HG02870 (cell line): ENCODE measurements at regions not wholly inside any gene's neighbourhood (a gene's known extent, or its start where the extent isn't known, plus 50 kb on each side); places are given as distances from the start of the nearest gene placed in this dataset.
A peak's percentile ranks its signal among the peaks of the same experiment; 100 is the strongest.
"Not testable (repeated sequence)": the region's sequence is repeated elsewhere in the genome, so short reads cannot be mapped to it uniquely, and the experiment has no call there.

Experiments used
- ATAC-seq: cut with Tn5 transposase; IDR thresholded peaks from one replicate; pipeline ENCODE4 v1.9.1; 2021; ENCODE audit warnings: mild to moderate bottlenecking, moderate library complexity; ENCODE audit not compliant: unreplicated experiment

DNA sequence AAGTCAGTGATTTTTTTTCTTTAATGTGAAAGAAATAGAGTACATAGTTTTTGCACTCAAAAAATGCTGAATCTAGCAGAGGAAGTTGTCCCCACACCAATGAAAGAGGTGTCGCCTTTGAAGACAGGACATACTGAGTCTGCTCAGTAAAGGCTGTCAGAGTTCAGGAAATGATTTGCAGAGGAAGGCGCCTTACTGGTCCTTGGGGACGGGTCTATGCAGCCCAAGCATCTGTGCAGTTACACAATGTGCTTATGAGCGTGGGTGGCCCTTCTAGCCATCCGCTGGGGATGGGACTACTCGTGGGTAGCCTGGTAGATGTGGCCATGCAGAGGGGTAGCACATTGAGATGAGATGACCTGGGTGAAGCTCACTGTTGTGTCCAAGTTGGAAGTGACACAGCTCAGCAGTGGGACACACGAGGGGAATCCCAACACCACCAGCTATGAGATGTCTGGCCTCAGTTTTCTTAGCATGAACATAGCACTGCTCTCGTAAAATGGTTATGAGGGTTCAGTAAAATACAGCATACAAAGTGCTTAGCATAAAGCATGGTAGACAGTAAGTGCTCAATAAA, 116.5 kb upstream of the RBPJ start:
- no peak for ATAC-seq

DNA sequence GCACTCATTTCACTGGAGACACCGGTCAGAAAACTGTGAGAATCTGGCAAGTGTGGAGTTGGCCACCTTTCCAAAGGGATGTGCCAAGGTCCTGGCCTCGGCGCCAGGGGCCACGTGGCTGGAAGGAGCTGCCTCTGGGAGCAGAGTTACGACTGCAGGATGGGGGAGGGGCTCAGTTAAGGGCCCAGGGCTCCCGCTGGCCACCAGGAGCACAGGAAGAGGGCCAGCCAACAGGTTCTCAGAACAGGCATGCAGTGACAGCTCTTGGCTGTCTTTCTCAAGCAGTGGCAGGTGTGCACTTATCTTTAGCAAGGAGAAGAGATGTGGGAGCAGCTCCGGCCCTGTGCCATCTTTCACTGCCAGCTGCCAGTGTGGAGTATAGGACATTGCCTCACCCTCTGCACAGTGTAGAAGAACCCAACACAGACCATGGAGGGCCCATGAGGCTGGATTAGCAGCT, 115.9 kb upstream of the RBPJ start:
- no peak for ATAC-seq

DNA sequence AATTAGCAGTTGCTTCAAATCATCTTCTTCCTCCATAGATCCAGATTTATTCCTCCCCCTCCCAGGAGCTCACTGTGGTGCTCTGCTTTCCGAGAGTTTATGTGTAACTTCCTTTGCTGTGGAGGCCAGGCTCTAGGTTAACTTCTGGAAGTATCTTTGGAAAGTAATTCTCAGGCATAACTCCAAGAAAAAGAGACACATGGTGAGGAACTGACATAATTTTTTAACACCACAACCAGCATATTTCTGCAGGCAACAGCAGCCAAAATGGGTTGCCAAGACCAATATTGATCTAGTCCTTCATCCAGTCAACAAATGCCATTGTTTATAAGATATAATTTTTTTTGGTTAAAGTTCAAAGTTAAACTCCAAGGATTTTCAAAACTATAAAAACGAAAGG, 114.5 kb upstream of the RBPJ start:
- no peak for ATAC-seq

DNA sequence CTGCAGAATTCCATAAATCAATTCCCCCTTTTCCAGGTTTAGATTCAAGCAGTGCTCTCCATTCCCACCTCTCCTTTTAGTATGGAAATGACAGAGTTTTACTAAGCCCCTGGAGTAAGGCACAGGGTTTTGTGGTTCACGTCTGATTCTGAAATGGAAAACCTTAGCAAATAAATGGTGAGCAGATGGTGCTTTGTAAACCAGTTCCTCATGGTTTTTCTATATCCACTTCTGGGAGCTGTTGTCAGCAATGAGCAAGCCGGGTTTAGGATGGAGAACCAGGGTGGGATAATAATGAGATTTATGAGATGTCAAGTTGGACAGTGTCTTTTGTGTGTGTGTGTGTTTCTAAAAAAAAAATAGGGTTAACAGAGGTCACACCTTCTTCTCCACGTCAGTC, 113.8 kb upstream of the RBPJ start:
- ATAC-seq = no peak

DNA sequence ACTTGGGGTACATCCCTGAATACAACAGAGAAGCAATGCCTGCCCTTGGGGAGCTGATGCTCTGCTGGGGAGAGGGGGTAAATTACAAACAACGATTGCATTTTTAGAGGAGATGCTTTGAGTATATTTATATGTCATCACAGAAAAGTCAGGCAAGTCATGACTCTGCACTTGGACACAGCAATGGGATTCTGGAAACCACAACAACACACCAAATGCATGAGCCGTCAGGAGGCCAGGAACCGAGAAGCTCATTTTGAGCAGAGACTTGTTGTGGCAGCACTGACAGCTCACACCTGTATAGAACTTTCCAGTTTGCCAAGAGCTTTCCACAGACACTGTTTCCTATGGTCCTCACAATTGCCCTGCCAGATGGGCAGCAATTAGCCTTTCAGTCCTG, 113.2 kb upstream of the RBPJ start:
- no peak for ATAC-seq

DNA sequence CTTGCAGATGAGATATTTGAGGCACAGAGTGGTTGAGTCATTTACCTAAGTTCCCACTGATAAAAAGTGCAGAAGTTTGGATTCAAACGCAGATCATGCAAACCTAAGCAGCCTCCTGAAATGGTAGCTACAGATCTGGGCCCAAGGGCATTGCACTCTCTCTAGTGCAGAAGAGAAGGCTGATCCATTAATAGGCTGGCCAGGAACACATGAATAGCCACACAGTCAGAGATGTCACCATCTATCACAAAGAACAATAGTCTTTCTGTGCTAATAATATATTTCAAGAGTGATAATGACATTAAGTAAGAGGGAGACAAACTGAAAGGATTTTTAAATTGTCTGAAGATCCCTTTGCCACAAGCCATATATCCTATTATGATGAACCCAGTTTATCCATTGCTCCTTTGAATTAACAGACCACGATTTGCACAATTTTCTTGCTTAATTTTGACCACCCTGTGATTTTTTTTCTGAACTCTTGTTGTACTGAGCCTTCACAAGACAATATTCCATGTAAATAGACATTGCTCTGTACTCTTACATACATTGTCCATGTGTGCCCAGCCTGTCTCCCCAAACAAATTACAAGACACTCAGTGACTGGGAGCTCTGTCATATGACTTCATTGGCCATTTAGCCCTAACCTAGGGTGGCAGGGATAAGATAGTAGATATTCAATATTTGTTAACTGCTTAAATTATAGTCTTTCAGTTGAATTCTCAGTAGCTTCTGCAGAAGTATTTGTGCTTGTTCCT, 112.4 kb upstream of the RBPJ start:
- no peak for ATAC-seq

DNA sequence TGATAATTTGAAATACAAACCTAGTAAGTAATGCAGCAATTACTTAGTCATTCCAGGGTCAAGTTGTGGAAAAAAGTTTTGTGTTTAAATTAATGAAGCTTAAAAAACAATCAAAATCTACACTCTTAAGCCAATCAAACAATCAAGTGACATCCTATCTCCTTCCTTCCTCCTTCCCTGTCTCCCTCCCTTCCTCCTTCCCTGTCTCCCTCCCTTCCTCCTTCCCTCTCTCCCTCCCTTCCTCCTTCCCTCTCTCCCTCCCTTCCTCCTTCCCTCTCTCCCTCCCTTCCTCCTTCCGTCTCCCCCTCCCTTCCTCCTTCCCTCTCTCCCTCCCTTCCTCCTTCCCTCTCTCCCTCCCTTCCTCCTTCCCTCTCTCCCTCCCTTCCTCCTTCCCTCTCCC, 111.4 kb upstream of the RBPJ start:
- not testable (repeated sequence) for ATAC-seq

DNA sequence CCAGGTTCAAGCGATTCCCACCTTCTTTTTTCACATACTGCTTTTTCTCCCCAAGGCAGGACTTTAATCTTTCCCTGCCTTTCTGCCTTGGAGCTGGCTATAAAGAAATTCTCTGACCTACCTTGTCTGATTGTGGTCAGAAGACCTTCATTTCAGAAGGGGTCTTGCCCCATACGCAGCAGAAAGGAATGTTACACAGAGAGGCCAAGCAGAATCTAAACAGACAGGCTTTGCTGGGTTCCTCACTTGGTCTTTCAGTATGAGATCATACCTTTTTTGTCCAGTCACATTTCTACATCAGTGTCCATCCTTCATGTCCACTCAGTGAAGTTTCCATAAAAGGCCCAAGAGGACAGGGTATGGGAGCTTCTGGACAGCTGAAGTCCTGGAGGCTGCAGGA, 108.3 kb upstream of the RBPJ start:
- no peak for ATAC-seq

DNA sequence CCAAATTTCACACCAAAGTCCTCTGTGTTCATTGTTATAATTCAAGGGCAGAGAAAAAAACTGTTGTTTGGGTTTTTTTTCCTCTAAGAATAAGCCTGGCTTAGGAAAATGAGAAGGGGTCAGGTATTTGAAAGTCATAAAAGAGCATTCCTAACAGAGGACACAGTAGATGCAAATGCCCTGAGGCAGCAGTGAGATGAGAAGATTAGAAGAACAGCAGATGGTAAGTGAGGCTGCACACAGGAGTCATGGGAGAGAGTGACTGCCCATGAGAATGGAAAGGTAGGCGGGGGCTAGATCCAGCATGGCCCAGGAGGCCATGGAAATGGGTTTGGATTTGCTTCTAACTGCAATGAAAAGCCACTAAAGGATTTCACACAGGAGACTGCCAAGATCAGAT, 107.5 kb upstream of the RBPJ start:
- ATAC-seq = no peak

DNA sequence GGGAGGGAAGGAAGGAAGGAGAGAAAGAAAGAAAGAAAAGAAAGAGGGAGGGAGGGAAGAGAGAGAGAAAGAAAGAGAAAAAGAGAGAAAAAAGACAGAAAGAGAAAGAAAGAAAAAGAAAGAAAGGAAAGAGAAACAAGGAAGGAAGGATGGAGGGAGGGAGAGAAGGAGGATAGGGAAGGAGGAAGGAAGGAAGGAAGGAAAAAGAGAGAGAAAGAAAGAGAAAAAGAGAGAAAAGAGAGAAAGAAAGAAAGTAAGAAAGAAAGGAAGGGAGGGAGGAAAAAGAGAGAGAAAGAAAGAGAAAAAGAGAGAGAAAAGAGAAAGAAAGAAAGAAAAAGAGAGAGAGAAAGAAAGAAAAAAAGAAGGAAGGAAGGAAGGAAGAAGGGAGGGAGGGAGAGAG, 105.8 kb upstream of the RBPJ start:
- no peak for ATAC-seq

DNA sequence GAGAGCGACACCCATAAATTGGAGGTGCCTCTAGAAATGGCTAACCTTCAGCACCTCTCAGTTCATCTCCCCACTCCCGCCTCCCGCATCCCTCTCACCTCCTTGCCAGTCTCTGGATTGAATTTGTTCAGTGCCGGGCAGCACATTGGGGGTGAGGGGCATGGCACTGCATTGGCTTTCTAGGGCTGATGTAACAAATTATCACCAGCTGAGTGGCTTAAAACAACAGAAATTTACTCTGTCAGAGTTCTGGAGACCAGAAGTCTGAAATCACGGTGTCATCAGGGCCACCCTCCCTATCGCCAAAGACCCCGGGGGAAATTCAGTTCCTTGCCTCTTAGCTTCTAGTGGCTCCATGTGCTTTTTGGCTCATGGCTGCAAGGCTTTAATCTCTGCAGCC, 105.1 kb upstream of the RBPJ start:
- no peak for ATAC-seq

DNA sequence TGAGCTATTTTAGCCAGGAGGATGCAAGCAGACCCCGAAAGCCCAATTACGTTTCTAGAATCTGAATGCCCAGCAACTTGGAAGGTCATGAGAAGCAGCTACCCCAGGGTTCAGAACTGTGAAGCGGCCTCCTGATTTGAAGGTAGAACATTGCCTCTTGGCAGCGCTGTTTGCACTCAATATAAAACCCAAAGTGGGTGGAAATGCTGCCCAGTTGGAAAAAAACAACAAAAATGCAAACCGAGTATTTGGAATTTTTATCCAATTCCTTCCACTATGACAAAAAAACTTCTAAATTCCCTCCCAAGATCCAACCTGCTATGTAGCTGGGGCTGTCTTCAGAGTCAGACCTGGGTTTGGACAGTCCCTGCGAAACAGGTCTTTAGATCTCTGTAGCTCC, 103.3 kb upstream of the RBPJ start:
- no peak for ATAC-seq

DNA sequence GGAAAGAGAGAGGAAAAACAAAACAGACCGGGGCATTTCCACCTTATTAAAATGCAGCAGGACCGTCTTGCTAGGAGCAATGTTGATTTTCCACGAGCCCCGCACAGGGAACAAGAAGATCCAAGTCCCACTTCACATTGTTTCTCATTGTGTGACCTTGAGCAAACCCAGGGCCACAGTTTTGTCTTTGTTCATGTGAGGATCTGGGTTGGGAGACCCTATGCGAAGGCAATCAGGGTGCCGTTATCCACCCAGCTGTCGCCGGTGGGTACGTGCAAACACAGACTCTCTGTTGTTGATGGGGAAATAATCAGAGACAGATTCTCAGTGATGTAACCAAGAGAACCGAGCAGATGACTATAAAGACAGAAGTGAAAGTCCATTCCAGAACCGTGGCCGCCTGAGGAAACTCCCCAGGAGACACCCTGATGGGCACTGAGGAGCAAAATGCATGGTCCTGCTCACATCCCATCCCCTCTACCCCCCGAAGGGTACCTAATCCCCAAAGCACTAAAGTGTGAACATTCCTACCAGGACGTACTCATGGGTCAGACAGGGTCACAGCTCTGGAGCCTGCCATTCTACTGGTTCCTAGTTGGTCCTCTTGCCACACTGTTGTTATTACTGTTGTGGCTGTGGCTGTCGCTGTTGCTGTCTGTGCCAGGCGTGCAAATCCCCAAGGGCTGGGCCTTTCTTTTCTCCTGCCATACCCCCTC, 102.7 kb upstream of the RBPJ start:
- ATAC-seq = peak; percentile 87

DNA sequence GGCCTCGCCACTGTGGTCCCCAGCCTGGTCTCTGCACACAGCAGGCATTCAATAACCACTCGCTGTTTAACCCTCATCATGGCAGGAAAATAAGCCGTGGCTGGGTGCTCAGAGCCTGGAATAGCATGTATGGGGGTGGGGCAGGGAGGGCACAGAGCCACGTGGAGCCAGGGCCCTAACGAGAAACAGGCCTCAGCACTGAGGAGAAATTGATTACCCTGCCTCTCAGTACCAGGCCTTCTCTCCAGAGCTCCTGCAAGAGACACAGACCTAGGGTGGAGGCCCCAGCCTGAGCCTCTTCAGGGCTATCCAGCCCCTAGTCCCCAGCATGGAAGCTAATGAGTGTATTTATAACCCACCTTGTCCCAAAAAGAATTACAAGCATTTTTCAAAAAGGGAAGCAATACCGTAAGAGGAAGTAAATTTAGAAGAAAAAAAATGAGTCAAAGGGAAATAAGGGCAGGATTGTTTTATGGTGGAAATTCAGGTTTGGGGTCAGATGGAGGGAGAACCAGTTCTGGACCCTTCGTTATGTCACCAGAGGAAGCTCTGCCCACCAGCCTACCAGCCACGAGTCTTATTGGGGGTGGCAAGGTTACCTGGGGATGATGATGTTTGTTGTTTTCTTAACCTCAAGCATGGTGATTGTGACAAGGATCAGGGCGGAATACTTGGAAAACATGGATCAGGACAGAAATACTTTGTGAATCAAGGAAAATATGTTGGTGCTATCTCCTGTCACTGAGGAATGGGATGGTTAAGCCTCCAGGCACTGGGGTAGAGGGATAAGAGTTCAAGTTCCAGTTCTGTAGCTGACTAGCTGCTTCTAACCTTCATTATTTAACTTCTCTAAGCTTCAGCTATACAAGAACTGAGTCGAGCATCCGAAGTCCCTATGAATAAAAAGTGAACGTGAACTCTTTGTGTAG, 101.9 kb upstream of the RBPJ start:
- peak; percentile 23 for ATAC-seq

DNA sequence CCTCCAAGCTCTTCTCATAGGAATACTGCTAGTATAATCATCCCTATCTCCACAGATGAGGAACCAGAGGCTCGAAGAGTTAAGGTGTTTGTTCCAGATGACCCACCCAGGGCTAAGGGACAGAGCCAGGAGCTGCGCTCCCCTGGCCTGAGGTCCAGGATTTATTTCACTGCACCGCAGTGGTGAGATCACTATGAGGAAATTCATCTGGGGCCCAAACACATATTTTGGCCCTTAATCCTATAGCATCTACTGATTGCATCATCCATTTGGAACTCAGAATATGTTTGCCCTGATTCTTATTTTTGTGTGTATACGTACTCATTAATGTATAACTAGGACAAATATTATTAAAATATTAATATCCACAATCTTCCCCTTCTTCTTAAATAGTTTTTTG, 100.1 kb upstream of the RBPJ start:
- no peak for ATAC-seq

DNA sequence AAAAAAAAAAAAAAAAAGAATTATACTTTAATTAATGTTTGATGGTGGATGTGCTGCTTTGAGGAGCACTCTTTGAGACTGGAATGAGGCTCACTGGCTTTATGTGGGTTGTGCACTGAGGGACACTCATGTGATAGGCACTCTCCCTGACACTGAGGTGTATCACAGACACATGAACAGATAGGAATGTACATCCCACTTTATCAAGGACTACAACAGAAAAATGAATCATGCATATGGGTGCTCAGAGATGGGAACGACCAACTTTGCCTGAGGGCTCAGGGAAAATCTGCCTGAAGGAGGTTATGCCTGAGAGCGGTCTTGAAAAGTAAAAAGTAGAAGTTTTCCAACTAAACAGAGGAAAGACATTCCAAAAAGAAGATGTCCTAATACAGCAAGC, 97.7 kb upstream of the RBPJ start:
- ATAC-seq = no peak

DNA sequence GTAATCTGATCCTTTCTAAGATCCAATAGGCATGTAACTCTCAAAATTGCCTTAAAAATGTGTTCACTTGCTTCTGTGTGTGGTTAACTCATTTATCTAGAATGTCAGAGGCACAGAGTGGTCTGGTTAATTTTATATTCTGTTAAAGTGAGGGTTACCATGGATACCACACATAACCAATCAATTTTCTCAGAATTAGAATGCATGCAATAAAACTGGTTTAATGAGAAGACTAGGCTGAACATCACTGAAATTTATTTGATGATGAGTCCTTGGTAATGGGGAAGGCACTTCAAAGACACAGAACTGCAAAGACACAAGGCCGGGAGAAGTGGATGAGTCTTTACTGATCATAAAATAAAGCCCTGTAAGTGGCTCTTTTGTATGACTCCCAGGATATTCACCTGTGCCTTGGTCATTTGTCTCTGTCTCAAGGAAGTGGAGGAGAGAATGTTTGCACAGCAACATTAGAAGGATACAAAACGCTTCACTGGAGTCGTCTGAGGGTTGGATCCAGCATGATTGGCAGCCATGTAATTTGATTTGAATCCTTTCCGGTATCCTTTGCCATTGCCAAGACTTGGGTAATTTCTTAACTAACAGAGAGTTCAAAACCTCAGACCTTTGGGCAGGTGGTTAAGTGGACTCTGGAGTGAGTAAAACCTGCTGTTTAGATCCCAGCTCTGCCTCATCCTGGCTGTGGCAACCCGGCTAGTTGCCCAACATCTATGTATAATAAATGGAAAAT, 94.0 kb upstream of the RBPJ start:
- ATAC-seq = no peak

DNA sequence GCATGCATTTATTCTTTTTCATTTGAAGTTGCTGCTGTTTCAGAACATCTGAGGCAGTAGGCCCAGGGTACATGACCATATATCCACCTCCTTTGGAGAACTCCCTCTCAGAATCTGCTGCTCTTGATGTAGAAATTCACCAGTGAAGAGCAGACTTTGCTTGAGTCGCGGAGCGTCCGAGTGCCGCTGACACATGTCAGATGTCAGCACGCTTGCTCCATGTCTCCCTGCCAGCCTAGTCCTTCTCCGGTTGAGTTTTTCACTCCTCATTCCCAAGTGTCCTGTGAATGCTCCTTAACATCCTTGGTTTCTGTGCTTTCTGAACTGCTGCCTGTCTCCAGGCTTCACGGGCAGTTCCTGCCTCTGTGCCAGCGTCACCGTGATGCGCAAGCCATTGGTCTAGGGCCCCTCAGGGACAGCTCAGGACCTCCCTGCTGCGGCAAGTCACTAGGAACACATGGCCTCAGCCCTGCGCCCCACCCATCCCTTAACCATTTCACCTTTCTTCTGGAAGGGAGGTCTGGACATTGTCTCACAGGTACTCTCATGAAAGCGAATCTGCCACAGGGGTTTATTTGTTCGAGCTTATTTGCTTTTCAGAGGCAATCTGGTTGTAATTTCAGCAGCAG, 93.1 kb upstream of the RBPJ start:
- no peak for ATAC-seq

DNA sequence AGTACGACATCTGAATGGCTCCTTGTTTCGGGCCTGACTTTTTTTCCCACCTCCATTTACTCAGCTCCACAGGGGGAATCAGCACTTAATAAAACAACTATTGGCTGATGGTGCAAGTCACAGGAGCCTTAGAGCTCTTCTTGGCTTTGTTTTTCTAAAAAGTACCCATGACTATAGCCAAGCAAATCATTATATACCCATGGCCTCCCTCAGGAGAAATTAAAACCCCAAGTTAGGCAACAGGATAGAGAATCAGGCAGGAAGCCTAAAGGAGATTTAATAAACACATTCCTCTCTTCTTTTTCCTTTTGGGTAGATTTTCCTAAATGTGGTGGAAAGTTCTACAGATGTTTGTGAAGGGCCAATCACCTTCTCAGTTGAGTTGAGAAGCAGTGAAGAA, 91.9 kb upstream of the RBPJ start:
- no peak for ATAC-seq

DNA sequence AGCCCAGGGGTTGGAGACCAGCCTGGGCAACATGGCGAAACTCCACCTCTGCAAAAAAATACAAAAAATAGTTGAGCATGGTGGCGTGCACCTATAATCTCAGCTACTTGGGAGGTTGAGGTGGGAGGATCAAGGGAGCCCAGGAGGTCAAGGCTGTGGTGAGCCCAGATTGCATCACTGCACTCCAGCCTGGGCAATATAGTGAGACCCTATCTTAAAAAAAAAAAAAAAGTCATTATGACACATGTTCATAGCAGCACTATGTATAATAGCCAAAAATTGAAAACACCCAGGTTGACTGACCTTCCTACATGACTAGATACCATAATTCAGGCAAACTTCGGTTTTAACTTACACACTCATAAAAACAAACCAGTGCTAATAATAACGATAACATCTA, 90.8 kb upstream of the RBPJ start:
- ATAC-seq = no peak
